K562 (cell line): ENCODE measurements at regions not wholly inside any gene's neighbourhood (a gene's known extent, or its start where the extent isn't known, plus 50 kb on each side); places are given as distances from the start of the nearest gene placed in this dataset.

Experiments used
- ATAC-seq: fragments of 200-7000 bp; cut with Tn5 transposase; 3 replicates; pipeline ENCODE4 v1.9.1; 2020; ENCODE audit warnings: moderate library complexity
- BruUV-seq: library from RNA; stranded (reverse); fragments of 400-500 nt; replicated peaks from 2 replicates; lab custom pipeline; 2021; lab: Mats Ljungman, UMichigan
- CTCF ChIA-PET: fragments of 300-600 bp; formaldehyde crosslinking; extraction: SDS; loops from one replicate; lab custom pipeline; 2021; ENCODE audit warnings: low intra/inter-chr PET ratio; lab: Yijun Ruan, JAX
- POLR2A ChIA-PET: fragments of 300-600, 350-650 bp; sonication (Branson Sonifier 250); formaldehyde crosslinking; extraction: SDS; loops from one replicate; lab custom pipeline; 2021; ENCODE audit warnings: antibody characterized with exemption, inconsistent platforms; lab: Yijun Ruan, JAX
- DNase-seq, 4 experiments: peaks; one replicate each; pipeline versions ENCODE4 v3.0.0 to v3.0.0-alpha.2; 2011 to 2018; ENCODE audit warnings: low spot score in 3 of 4, mixed read lengths in 3 of 4; ENCODE audit errors: extremely low read depth in 1 of 4
- FAIRE-seq: peaks from 2 replicates; lab custom pipeline; 2011; peaks lifted over from hg19 to GRCh38; lab: Jason Lieb, UNC
- H2AFZ ChIP-seq: 2 replicates; pipeline ENCODE4 v1.6.0; 2011; ENCODE audit warnings: low read depth, low read length, control low read depth, inconsistent platforms
- H3K27ac ChIP-seq: fragments of 200-600 bp; 3 replicates; pipeline ENCODE4 v1.8.0; 2011; ENCODE audit warnings: low read depth, mild to moderate bottlenecking, control low read depth, inconsistent platforms, low read length, moderate library complexity, mixed read lengths; ENCODE audit errors: extremely low read depth
- H3K27me3 ChIP-seq, 2 experiments: fragments of 300-600 bp in 1 of 2; 2 replicates in 1 of 2; 3 replicates in 1 of 2; pipeline versions ENCODE4 v1.6.0 to v1.8.0; 2011; ENCODE audit warnings: inconsistent platforms in 2 of 2, low read length in 2 of 2, mild to moderate bottlenecking in 1 of 2, mixed read lengths in 1 of 2, moderate library complexity in 1 of 2; ENCODE audit not compliant: control insufficient read depth in 2 of 2, insufficient read depth in 2 of 2
- H3K36me3 ChIP-seq: fragments of 300-600 bp; 3 replicates; pipeline ENCODE4 v1.8.0; 2011; ENCODE audit warnings: mild to moderate bottlenecking, low read length, inconsistent platforms; ENCODE audit not compliant: control insufficient read depth, insufficient read depth
- H3K4me1 ChIP-seq, 2 experiments: fragments of 200-600 bp in 1 of 2; replicated peaks in 1 of 2; 2 replicates in 1 of 2; 3 replicates in 1 of 2; pipeline versions ENCODE4 v1.5.1 to v1.8.0; 2011; ENCODE audit warnings: inconsistent platforms in 2 of 2, low read length in 2 of 2, mild to moderate bottlenecking in 1 of 2, mixed read lengths in 1 of 2, moderate library complexity in 1 of 2; ENCODE audit not compliant: control insufficient read depth in 2 of 2, insufficient read depth in 2 of 2
- H3K4me2 ChIP-seq: 2 replicates; pipeline ENCODE4 v1.6.1; 2011; ENCODE audit warnings: low read length, control low read depth, inconsistent platforms, mixed read lengths; ENCODE audit not compliant: insufficient read depth
- H3K4me3 ChIP-seq: fragments of 200-600 bp; sonication (generic), shearing (Covaris generic); 2 replicates; pipeline ENCODE4 v1.5.1; 2016; ENCODE audit warnings: control low read depth, inconsistent platforms
- H3K79me2 ChIP-seq: fragments of 200-600 bp; 3 replicates; pipeline ENCODE4 v1.8.0; 2011; ENCODE audit warnings: low read length, inconsistent platforms; ENCODE audit not compliant: control insufficient read depth, insufficient read depth
- H3K9ac ChIP-seq, 2 experiments: 2 replicates each; pipeline versions ENCODE4 v1.6.0 to v1.6.1; 2011; ENCODE audit warnings: low read depth in 2 of 2, low read length in 2 of 2, control low read depth in 1 of 2, inconsistent platforms in 1 of 2, mild to moderate bottlenecking in 1 of 2, mixed read lengths in 1 of 2; ENCODE audit not compliant: insufficient read depth in 1 of 2
- H3K9me1 ChIP-seq: one replicate; pipeline ENCODE4 v1.6.0; 2011; ENCODE audit warnings: inconsistent platforms, mild to moderate bottlenecking, low read length, moderate library complexity; ENCODE audit not compliant: control insufficient read depth, insufficient read depth
- H3K9me3 ChIP-seq: replicated peaks from 2 replicates; pipeline ENCODE4 v1.5.1; 2011; ENCODE audit warnings: low read depth, low read length, inconsistent platforms; ENCODE audit not compliant: control insufficient read depth, insufficient read depth
- H4K20me1 ChIP-seq: replicated peaks from 2 replicates; pipeline ENCODE4 v1.6.1; 2011; ENCODE audit warnings: low read length, inconsistent platforms, mixed read lengths; ENCODE audit not compliant: control insufficient read depth, insufficient read depth
- COPS2 ChIP-seq: fragments of 450-650 bp; conservative IDR thresholded peaks from 2 replicates; pipeline ENCODE4 v1.6.1; 2016; ENCODE audit warnings: mild to moderate bottlenecking, moderate library complexity
- ESRRA ChIP-seq: fragments of 450-650 bp; IDR thresholded peaks from 2 replicates; pipeline ENCODE4 v1.6.1; 2014; ENCODE audit warnings: low read depth, mild to moderate bottlenecking, moderate library complexity, borderline replicate concordance
- HDAC1 ChIP-seq, 2 experiments: fragments of 450-650 bp; IDR thresholded peaks; 2 replicates each; pipeline ENCODE4 v1.6.1; 2016 to 2017; ENCODE audit warnings: inconsistent platforms in 1 of 2, mild to moderate bottlenecking in 1 of 2, moderate library complexity in 1 of 2
- SMARCA5 ChIP-seq: fragments of 450-650 bp; IDR thresholded peaks from 2 replicates; pipeline ENCODE4 v1.6.1; 2016
- WGBS: fragments of 100-300 bp; shearing (Covaris generic); methylation state at CpG from one replicate; pipeline ENCODE4 v1.1.6; 2016; ENCODE audit warnings: low coverage, mixed read lengths; ENCODE audit not compliant: insufficient coverage; ENCODE audit errors: missing lambda C conversion rate; 5-methylcytosine and 5-hydroxymethylcytosine counted together
- in situ Hi-C: fragments of 300-500 bp; cut with MboI; formaldehyde crosslinking; loops from 4 replicates; pipeline ENCODE4 v1.15.0; 2018; ENCODE audit warnings: inconsistent platforms, mixed read lengths
- intact Hi-C: fragments of 100-400 bp; cut with micrococcal nuclease; formaldehyde crosslinking; loops from 2 replicates; pipeline ENCODE4 v1.14.2; 2022
- TF ChIP-seq, protein P1 (sequence below): fragments of 250-450 bp; sonication (Bioruptor Pico); IDR thresholded peaks from 2 replicates; pipeline ENCODE4 v1.4.0; 2020; ENCODE audit warnings: mild to moderate bottlenecking
- TF ChIP-seq, protein P2 (sequence below): fragments of 200-800 bp; sonication (Bioruptor generic); IDR thresholded peaks from 2 replicates; pipeline ENCODE4 v1.6.1; 2017; ENCODE audit warnings: missing genetic modification characterization, missing compliant biosample characterization
- TF ChIP-seq, protein P3 (sequence below): fragments of 450-650 bp; IDR thresholded peaks from 2 replicates; pipeline ENCODE4 v1.7.0; 2016; ENCODE audit warnings: borderline replicate concordance

DNA sequence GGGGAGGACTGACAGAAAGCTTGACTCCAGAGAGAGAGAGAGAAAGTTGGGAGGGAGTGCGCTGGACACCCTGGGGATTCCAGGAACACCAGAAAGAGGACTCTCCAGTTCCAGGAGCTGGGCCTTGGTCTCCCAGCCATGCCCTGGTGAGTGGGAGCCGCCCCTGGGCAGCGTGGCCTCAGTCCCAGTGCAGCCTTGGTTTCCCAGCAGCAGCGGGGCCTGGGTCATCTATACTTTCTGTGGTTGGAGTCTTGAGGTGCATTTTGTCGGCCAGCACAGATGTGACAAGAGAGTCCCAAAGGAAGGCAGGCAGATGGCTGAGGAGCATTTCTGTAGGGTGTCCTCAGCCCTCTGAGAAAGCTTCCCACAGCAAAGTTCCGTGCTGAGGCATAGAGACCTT is 334.7 kb upstream of the ZNF32 start:
- Histone ChIP-seq H3K4me2 (no peak overlapping the region), H3K4me1 (peaks cover 7 to 16% of the 10 kb centered on the region in 2 experiments; a peak in 4 of 5 replicates), H3K4me3 (no peak overlapping the region), H3K9me1 (no peaks in the 10 kb centered on the region), H2AFZ (no peak overlapping the region), H3K79me2 (no peaks in the 10 kb centered on the region), H3K27ac (no peak overlapping the region), H3K9ac (no peak overlapping the region), H3K9me3 (no peaks in the 10 kb centered on the region), H4K20me1 (no peaks in the 10 kb centered on the region), H3K27me3 (peaks cover 0 to 13% of the 10 kb centered on the region in 2 experiments; a peak in 2 of 5 replicates), H3K36me3 (no peaks in the 10 kb centered on the region)
- in situ Hi-C loops = no loop called here
- no peak; the same call in 2 of the 3 replicates for ATAC-seq
- 9% methylated on average over 6 of the region's 6 CpGs for WGBS
- DNase-seq = no peak
- CTCF ChIA-PET = no interaction called here
- no peak for FAIRE-seq
- POLR2A ChIA-PET = interaction anchor here (0.8 to 1.8 kb wide), 3 partner anchors 13 to 19 kb away, joined by 3 to 4 read pairs (median 3); no protein-coding TSS in a partner anchor
- intact Hi-C loops = no loop called here
- BruUV-seq = no TSS peak
- TF ChIP-seq, protein P1, sequence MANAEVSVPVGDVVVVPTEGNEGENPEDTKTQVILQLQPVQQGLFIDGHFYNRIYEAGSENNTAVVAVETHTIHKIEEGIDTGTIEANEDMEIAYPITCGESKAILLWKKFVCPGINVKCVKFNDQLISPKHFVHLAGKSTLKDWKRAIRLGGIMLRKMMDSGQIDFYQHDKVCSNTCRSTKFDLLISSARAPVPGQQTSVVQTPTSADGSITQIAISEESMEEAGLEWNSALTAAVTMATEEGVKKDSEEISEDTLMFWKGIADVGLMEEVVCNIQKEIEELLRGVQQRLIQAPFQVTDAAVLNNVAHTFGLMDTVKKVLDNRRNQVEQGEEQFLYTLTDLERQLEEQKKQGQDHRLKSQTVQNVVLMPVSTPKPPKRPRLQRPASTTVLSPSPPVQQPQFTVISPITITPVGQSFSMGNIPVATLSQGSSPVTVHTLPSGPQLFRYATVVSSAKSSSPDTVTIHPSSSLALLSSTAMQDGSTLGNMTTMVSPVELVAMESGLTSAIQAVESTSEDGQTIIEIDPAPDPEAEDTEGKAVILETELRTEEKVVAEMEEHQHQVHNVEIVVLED = no peak
- TF ChIP-seq ESRRA = peak; percentile 8; the same call in 1 of the 2 replicates
- no peak for TF ChIP-seq COPS2
- TF ChIP-seq, protein P2, sequence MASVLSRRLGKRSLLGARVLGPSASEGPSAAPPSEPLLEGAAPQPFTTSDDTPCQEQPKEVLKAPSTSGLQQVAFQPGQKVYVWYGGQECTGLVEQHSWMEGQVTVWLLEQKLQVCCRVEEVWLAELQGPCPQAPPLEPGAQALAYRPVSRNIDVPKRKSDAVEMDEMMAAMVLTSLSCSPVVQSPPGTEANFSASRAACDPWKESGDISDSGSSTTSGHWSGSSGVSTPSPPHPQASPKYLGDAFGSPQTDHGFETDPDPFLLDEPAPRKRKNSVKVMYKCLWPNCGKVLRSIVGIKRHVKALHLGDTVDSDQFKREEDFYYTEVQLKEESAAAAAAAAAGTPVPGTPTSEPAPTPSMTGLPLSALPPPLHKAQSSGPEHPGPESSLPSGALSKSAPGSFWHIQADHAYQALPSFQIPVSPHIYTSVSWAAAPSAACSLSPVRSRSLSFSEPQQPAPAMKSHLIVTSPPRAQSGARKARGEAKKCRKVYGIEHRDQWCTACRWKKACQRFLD (CRISPR knock-in tag) = 0 out of 2 replicates have a peak, but pooled peaks have one; percentile 1
- TF ChIP-seq SMARCA5 = no peak
- TF ChIP-seq, protein P3, sequence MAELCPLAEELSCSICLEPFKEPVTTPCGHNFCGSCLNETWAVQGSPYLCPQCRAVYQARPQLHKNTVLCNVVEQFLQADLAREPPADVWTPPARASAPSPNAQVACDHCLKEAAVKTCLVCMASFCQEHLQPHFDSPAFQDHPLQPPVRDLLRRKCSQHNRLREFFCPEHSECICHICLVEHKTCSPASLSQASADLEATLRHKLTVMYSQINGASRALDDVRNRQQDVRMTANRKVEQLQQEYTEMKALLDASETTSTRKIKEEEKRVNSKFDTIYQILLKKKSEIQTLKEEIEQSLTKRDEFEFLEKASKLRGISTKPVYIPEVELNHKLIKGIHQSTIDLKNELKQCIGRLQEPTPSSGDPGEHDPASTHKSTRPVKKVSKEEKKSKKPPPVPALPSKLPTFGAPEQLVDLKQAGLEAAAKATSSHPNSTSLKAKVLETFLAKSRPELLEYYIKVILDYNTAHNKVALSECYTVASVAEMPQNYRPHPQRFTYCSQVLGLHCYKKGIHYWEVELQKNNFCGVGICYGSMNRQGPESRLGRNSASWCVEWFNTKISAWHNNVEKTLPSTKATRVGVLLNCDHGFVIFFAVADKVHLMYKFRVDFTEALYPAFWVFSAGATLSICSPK = no peak
- TF ChIP-seq HDAC1 (IDR thresholded peaks at IDR 0.05) = no peak
- TF ChIP-seq, all 486 proteins: peak for 2
